ENCODE measurements at regions not wholly inside any gene's neighbourhood (a gene's known extent, or its start where the extent isn't known, plus 50 kb on each side); places are given as distances from the start of the nearest gene placed in this dataset.
"Not testable (repeated sequence)": the region's sequence is repeated elsewhere in the genome, so short reads cannot be mapped to it uniquely, and the experiment has no call there.

DNA sequence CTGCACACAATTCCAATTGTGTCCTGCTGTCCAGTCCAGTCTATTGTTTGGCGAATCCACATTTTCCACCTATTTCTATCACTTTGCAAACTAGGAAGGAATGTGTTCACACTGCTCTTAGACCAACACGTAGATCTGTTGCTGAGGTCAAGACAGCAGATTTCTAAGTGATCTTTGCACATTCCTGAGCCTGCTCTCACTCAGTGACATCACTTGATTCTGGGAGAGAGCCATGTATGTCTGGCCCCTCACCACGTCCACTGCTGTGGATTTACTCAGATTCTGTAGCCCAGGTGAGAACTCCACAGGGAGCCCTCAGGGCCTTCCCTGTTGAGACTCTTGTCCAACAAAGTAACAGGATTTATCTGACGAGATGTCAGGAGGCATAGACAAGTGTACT is 317.2 kb downstream of the TSN start:
- H3K27me3 ChIP-seq (ENCODE audit: insufficient read depth, low read length): no peaks in the 10 kb centered on the region
- H3K4me3 ChIP-seq (ENCODE audit: low read length): no peak overlapping the region
- no peaks in the 10 kb centered on the region for H3K9me3 ChIP-seq (ENCODE audit: insufficient read depth, low read depth, low read length)
- 78% methylated on average over 4 of the region's 4 CpGs for WGBS
- H3K36me3 ChIP-seq (ENCODE audit: insufficient read depth, low read length): no peaks in the 10 kb centered on the region
- H3K27ac ChIP-seq (ENCODE audit: low read depth, low read length): no peak overlapping the region
- no peak overlapping the region for H3K9ac ChIP-seq (ENCODE audit: low read depth, low read length)
- no peaks in the 10 kb centered on the region for H3K4me1 ChIP-seq (ENCODE audit: insufficient read depth, low read length)

DNA sequence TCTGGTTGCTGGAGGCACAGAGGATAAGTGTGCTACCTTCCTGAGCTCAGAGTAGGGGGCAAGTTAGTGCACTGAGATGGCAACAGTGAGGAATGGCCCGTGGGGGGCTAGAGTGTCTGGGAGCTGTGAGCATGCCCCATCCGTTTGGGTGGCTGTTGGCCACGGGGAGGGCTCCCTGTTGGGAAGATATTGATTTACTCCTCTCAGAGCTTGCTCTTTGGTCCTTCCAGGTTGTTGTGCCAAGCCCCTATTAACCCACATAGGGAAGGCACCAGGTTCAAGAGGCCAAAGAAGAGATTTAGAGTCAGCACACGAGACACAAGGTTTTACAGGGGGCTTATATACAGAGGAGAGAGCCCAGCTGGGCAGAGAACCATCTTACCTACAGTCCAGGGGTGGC is 318.8 kb downstream of the TSN start:
- no peaks in the 10 kb centered on the region for H3K9me3 ChIP-seq (ENCODE audit: insufficient read depth, low read depth, low read length)
- H3K4me3 ChIP-seq (ENCODE audit: low read length): no peak overlapping the region
- H3K36me3 ChIP-seq (ENCODE audit: insufficient read depth, low read length): no peaks in the 10 kb centered on the region
- WGBS: 87% methylated on average over 4 of the region's 4 CpGs
- H3K9ac ChIP-seq (ENCODE audit: low read depth, low read length): no peak overlapping the region
- H3K27me3 ChIP-seq (ENCODE audit: insufficient read depth, low read length): no peaks in the 10 kb centered on the region
- H3K27ac ChIP-seq (ENCODE audit: low read depth, low read length): no peak overlapping the region
- no peaks in the 10 kb centered on the region for H3K4me1 ChIP-seq (ENCODE audit: insufficient read depth, low read length)

DNA sequence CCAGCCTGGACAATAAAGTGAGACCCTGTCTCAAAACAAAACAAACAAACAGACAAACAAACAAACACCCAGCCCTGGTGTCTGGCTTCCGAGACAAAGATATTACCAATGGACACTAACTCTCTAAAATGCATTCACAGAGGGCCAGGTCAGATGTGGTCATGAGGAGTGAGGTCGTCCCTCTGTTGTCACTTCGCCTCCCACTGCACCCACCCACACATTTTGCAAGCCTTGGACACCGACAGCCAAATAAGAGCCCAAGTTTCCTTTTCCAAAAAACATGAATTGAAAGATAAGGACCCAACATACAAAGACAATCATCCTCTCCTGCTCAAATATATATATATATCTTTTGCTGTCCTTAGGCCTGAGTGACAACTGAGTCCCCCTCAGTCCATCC is 319.9 kb downstream of the TSN start:
- H3K27ac ChIP-seq (ENCODE audit: low read depth, low read length): no peak overlapping the region
- no peaks in the 10 kb centered on the region for H3K36me3 ChIP-seq (ENCODE audit: insufficient read depth, low read length)
- H3K9me3 ChIP-seq (ENCODE audit: insufficient read depth, low read depth, low read length): no peaks in the 10 kb centered on the region
- no peaks in the 10 kb centered on the region for H3K27me3 ChIP-seq (ENCODE audit: insufficient read depth, low read length)
- WGBS: 91% methylated on average over 4 of the region's 4 CpGs
- H3K9ac ChIP-seq (ENCODE audit: low read depth, low read length): no peak overlapping the region
- H3K4me1 ChIP-seq (ENCODE audit: insufficient read depth, low read length): no peaks in the 10 kb centered on the region
- no peak overlapping the region for H3K4me3 ChIP-seq (ENCODE audit: low read length)

DNA sequence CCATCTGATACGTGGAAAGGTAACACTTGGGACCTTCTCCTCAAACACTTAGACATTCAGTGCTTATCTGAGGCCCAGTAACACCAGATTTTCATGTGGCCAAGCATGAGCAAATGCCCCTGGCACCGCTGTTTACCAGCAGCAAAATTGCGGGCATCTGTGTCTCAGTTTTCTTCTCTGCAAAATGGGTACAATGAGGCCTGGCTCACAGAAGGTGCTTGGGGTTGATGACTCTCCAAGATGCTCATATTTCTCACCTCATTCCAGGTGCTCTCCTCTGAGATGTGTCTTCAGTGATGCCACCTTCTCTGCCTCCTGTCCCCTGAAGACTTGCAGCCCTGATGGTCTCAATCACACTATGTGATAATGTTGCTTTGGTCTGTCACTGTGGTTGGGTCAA is 321.7 kb downstream of the TSN start:
- Histone ChIP-seq H3K9me3 (ENCODE audit: insufficient read depth, low read depth, low read length) (no peaks in the 10 kb centered on the region), H3K4me1 (ENCODE audit: insufficient read depth, low read length) (0 out of 2 replicates have a peak, but pooled peaks cover 3% of the 10 kb centered on the region), H3K27me3 (ENCODE audit: insufficient read depth, low read length) (no peaks in the 10 kb centered on the region), H3K9ac (ENCODE audit: low read depth, low read length) (no peak overlapping the region), H3K4me3 (ENCODE audit: low read length) (no peak overlapping the region), H3K36me3 (ENCODE audit: insufficient read depth, low read length) (no peaks in the 10 kb centered on the region), H3K27ac (ENCODE audit: low read depth, low read length) (no peak overlapping the region)
- WGBS: 94% methylated on average over 3 of the region's 3 CpGs

DNA sequence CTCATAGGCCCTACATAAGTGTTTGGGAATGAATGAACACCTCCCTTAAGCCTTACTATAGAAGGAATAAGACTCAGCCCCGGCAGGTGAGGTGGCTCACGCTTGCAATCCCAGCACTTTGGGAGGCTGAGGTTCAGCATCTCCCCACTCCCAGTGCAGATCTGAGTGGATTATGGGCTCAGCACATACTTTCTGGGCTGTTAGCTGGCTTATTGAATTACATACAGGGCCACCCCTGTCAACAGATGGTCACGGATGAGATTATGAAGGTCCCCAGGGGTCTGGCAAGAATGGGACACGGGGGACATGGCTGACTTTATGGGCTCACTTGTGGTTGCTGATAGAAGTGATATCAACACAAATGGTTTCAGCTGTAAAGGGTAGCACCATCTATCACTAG is 322.3 kb downstream of the TSN start:
- H3K9ac ChIP-seq (ENCODE audit: low read depth, low read length): no peak overlapping the region
- no peaks in the 10 kb centered on the region for H3K27me3 ChIP-seq (ENCODE audit: insufficient read depth, low read length)
- 97% methylated on average over 4 of the region's 4 CpGs for WGBS

DNA sequence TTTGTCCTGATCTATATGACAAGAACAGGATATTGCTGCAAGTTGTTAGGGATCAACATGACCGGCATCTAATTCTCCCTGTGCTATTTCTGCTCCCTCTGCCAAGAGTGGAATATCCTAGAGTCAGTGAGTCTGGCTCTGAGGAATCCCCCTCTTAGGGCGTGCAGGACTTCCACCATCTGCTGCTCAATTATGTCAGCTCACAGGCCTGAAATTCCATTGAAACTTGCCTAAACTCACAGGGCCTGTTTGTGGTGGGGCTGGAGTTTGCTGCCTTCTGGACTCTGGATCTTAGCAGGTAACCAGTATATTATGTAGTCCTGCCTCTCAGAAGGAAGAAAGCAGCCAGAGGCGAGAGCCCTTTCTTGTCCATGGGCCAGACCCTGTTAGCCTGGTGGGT is 323.0 kb downstream of the TSN start:
- no peak overlapping the region for H3K27ac ChIP-seq (ENCODE audit: low read depth, low read length)
- H3K4me3 ChIP-seq (ENCODE audit: low read length): no peak overlapping the region
- no peak overlapping the region for H3K9ac ChIP-seq (ENCODE audit: low read depth, low read length)
- H3K27me3 ChIP-seq (ENCODE audit: insufficient read depth, low read length): no peaks in the 10 kb centered on the region
- WGBS: 91% methylated on average over 3 of the region's 3 CpGs
- 0 out of 2 replicates have a peak, but pooled peaks cover 3% of the 10 kb centered on the region for H3K4me1 ChIP-seq (ENCODE audit: insufficient read depth, low read length)
- H3K9me3 ChIP-seq (ENCODE audit: insufficient read depth, low read depth, low read length): no peaks in the 10 kb centered on the region
- H3K36me3 ChIP-seq (ENCODE audit: insufficient read depth, low read length): no peaks in the 10 kb centered on the region

More for the DNA sequence above, 322.3 kb downstream of the TSN start:
- no peak overlapping the region for H3K27ac ChIP-seq (ENCODE audit: low read depth, low read length)
- 0 out of 2 replicates have a peak, but pooled peaks cover 3% of the 10 kb centered on the region for H3K4me1 ChIP-seq (ENCODE audit: insufficient read depth, low read length)
- H3K9me3 ChIP-seq (ENCODE audit: insufficient read depth, low read depth, low read length): no peaks in the 10 kb centered on the region
- H3K4me3 ChIP-seq (ENCODE audit: low read length): no peak overlapping the region
- no peaks in the 10 kb centered on the region for H3K36me3 ChIP-seq (ENCODE audit: insufficient read depth, low read length)

DNA sequence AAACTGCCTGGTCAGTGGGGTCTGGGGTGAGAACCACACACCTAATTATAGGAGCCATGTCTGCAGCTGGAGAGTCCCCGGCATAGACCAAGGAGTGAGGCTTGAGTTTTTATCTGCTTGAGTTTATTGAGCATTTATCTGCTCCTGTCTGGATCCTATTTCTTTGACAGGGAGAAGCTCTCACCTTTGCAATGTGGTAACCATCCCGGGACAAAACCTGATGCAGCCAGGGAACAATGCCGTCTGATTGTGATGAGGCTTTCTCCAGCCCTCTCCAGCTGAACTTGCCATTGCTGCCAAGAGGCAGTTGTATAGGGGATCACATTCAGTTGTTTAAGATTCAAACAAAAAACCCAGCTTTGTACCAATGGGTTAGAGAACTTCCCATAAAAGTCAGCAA is 324.4 kb downstream of the TSN start:
- Histone ChIP-seq H3K36me3 (ENCODE audit: insufficient read depth, low read length) (no peaks in the 10 kb centered on the region), H3K9me3 (ENCODE audit: insufficient read depth, low read depth, low read length) (no peaks in the 10 kb centered on the region), H3K27ac (ENCODE audit: low read depth, low read length) (no peak overlapping the region), H3K9ac (ENCODE audit: low read depth, low read length) (no peak overlapping the region), H3K4me1 (ENCODE audit: insufficient read depth, low read length) (0 out of 2 replicates have a peak, but pooled peaks cover 3% of the 10 kb centered on the region), H3K4me3 (ENCODE audit: low read length) (no peak overlapping the region), H3K27me3 (ENCODE audit: insufficient read depth, low read length) (no peaks in the 10 kb centered on the region)
- 85% methylated on average over 3 of the region's 3 CpGs for WGBS

DNA sequence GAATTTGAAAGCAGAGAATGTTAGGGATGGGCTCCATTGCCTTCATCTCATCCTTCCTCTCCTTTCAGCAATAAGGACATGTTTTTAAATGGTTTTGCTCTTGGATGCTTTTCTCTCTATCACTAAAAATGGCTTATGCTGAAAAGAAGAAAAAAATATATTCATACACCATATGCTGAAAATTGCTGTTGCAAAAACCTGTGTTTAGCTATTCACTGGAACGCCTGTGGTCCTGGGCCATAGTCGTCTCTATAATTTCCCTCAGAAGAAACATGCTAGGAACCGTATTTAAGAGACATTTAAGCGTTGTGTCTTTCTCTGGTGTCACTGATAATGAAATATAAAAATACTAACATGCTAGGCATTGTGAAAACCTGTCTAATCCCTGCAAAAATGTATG is 324.9 kb downstream of the TSN start:
- Histone ChIP-seq H3K4me1 (ENCODE audit: insufficient read depth, low read length) (0 out of 2 replicates have a peak, but pooled peaks cover 3% of the 10 kb centered on the region), H3K27ac (ENCODE audit: low read depth, low read length) (no peak overlapping the region), H3K9ac (ENCODE audit: low read depth, low read length) (no peak overlapping the region), H3K9me3 (ENCODE audit: insufficient read depth, low read depth, low read length) (no peaks in the 10 kb centered on the region), H3K27me3 (ENCODE audit: insufficient read depth, low read length) (no peaks in the 10 kb centered on the region), H3K4me3 (ENCODE audit: low read length) (no peak overlapping the region), H3K36me3 (ENCODE audit: insufficient read depth, low read length) (no peaks in the 10 kb centered on the region)
- 86% methylated on average over 4 of the region's 4 CpGs for WGBS

DNA sequence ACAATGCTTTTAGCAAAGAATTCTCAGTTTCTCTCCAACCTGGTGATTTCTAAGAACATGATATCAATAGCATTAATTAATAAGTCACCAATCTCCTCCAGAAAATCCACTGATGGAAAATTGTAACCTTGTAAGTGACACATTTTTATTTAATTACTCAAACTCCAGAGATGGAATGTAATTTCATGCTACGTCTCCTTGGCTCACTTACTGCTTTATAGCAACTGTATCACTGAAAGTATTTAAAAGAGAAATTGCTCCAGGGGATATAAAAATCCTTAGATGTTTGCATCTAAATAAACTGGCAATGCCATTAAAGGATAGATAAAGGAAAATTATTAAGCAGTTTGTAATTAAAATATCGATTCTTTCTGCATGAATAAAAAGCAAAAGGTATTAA is 325.4 kb downstream of the TSN start:
- Histone ChIP-seq H3K36me3 (ENCODE audit: insufficient read depth, low read length) (no peaks in the 10 kb centered on the region), H3K4me3 (ENCODE audit: low read length) (no peak overlapping the region), H3K9ac (ENCODE audit: low read depth, low read length) (no peak overlapping the region), H3K27me3 (ENCODE audit: insufficient read depth, low read length) (no peaks in the 10 kb centered on the region), H3K27ac (ENCODE audit: low read depth, low read length) (no peak overlapping the region), H3K4me1 (ENCODE audit: insufficient read depth, low read length) (0 out of 2 replicates have a peak, but pooled peaks cover 3% of the 10 kb centered on the region), H3K9me3 (ENCODE audit: insufficient read depth, low read depth, low read length) (no peaks in the 10 kb centered on the region)
- WGBS: 86% methylated on average over 2 of the region's 2 CpGs

DNA sequence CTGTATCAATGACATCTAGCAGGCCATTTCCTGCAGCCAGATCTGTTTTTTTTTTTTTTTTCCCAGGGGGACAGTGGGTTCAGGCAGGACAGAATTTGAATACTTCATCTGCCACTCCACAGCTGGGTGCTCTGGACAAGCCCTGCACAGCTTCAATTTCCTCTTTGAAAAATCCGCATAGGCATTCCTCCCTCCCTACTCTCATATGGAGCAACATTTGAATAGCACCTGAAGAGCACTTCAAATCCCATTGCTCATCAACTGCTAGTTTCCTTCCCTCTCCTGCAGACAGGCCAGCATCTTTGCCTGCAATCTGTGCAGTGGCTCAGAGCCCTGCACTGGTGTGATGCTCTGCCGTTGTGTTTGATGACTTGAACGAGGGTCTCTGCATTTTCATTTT is 326.3 kb downstream of the TSN start:
- H3K9ac ChIP-seq (ENCODE audit: low read depth, low read length): no peak overlapping the region
- H3K27me3 ChIP-seq (ENCODE audit: insufficient read depth, low read length): no peaks in the 10 kb centered on the region

DNA sequence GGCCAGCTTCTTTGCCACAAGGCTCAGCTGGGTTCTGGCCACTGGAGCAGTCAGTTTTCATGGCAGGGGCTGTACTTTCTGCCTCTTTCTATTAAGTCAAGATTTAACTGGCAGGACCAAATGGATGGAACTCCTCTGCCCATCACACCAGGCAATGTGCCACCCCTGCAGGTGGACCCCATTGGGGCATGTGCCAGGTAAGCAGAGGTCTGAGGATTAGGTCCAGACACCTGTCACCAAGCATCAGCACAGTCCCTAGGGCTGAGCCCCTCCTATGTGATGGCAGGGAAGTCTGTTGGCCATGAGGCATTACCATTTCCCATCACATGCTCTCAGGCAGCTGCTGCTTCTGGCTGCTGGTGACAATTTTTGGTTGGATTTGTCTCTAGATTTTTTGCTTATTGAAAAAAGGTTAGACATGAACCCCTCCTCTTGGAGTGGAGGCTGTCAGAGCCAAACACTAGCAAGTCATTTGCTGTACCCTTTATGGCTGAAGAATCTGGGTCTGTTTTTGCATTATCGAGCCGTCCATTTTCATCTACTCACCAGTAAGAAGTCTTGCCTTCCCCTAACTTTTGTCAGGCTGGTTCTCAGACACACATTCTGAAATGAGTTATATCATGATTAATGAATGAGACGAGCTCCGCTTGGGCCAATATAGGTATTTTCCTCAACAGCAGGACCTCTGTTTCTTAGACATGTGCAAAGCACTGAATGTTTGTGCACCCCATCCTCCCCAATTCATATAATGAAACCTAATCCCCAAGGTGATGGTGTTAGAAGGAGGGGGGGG is 328.0 kb downstream of the TSN start:
- no peak overlapping the region for H3K27ac ChIP-seq (ENCODE audit: low read depth, low read length)
- 92% methylated on average over 4 of the region's 4 CpGs for WGBS
- H3K4me1 ChIP-seq (ENCODE audit: insufficient read depth, low read length): 0 out of 2 replicates have a peak, but pooled peaks cover 3% of the 10 kb centered on the region
- no peaks in the 10 kb centered on the region for H3K27me3 ChIP-seq (ENCODE audit: insufficient read depth, low read length)
- no peaks in the 10 kb centered on the region for H3K9me3 ChIP-seq (ENCODE audit: insufficient read depth, low read depth, low read length)
- no peak overlapping the region for H3K9ac ChIP-seq (ENCODE audit: low read depth, low read length)
- no peaks in the 10 kb centered on the region for H3K36me3 ChIP-seq (ENCODE audit: insufficient read depth, low read length)
- no peak overlapping the region for H3K4me3 ChIP-seq (ENCODE audit: low read length)

More for the DNA sequence above, 326.3 kb downstream of the TSN start:
- Histone ChIP-seq H3K36me3 (ENCODE audit: insufficient read depth, low read length) (no peaks in the 10 kb centered on the region), H3K9me3 (ENCODE audit: insufficient read depth, low read depth, low read length) (no peaks in the 10 kb centered on the region), H3K27ac (ENCODE audit: low read depth, low read length) (no peak overlapping the region), H3K4me3 (ENCODE audit: low read length) (no peak overlapping the region), H3K4me1 (ENCODE audit: insufficient read depth, low read length) (0 out of 2 replicates have a peak, but pooled peaks cover 3% of the 10 kb centered on the region)
- WGBS: 64% methylated on average over 3 of the region's 3 CpGs

DNA sequence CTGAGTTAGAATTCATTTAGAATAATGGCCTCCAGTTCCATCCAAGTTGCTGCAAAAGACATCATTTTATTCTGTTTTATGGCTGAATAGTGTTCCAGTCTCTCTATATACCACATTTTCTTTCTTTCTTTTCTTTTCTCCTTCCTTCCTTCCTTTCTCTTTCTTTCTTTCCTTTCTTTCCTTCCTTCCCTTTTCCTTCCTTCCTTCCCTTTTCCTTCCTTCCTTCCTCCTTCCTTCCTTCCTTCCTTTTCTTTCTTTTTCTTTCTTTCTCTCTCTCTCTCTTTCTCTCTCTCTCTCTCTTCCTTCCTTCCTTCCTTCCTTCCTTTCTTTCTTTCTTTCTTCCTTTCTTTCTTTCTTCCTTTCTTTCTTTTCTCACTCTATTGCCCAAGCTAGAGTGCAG is 330.2 kb downstream of the TSN start:
- H3K4me3 ChIP-seq (ENCODE audit: low read length); H3K9ac ChIP-seq (ENCODE audit: low read depth, low read length); H3K27ac ChIP-seq (ENCODE audit: low read depth, low read length); H3K27me3 ChIP-seq (ENCODE audit: insufficient read depth, low read length); H3K36me3 ChIP-seq (ENCODE audit: insufficient read depth, low read length); H3K4me1 ChIP-seq (ENCODE audit: insufficient read depth, low read length); H3K9me3 ChIP-seq (ENCODE audit: insufficient read depth, low read depth, low read length): not testable (repeated sequence)
